ENCODE measurements at regions not wholly inside any gene's neighbourhood (a gene's known extent, or its start where the extent isn't known, plus 50 kb on each side); places are given as distances from the start of the nearest gene placed in this dataset.

GRCh38 chr3:184459355-184459754 lies 79.5 kb downstream of the CHRD start:
- Histone ChIP-seq H3K4me3 (no peak overlapping the region), H3K27me3 (ENCODE audit: low read depth) (peaks cover 4% of the 10 kb centered on the region), H3K4me1 (no peaks in the 10 kb centered on the region), H3K9me3 (no peaks in the 10 kb centered on the region), H3K36me3 (no peaks in the 10 kb centered on the region), H3K27ac (no peak overlapping the region)
- ATAC-seq: peak in 1 of 2 donors; percentile 11
- TF ChIP-seq, protein P1, sequence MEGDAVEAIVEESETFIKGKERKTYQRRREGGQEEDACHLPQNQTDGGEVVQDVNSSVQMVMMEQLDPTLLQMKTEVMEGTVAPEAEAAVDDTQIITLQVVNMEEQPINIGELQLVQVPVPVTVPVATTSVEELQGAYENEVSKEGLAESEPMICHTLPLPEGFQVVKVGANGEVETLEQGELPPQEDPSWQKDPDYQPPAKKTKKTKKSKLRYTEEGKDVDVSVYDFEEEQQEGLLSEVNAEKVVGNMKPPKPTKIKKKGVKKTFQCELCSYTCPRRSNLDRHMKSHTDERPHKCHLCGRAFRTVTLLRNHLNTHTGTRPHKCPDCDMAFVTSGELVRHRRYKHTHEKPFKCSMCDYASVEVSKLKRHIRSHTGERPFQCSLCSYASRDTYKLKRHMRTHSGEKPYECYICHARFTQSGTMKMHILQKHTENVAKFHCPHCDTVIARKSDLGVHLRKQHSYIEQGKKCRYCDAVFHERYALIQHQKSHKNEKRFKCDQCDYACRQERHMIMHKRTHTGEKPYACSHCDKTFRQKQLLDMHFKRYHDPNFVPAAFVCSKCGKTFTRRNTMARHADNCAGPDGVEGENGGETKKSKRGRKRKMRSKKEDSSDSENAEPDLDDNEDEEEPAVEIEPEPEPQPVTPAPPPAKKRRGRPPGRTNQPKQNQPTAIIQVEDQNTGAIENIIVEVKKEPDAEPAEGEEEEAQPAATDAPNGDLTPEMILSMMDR (IDR thresholded peaks at IDR 0.05): no peak
- no peak for DNase-seq
- intact Hi-C loops (cut with DNase I): no loop called here

GRCh38 chr3:184460276-184460675 lies 80.4 kb downstream of the CHRD start:
- Histone ChIP-seq H3K27ac (no peak overlapping the region), H3K4me1 (no peaks in the 10 kb centered on the region), H3K36me3 (no peaks in the 10 kb centered on the region), H3K4me3 (no peak overlapping the region), H3K27me3 (ENCODE audit: low read depth) (peaks cover 4% of the 10 kb centered on the region), H3K9me3 (no peaks in the 10 kb centered on the region)
- DNase-seq (no peak), ATAC-seq (no peak)
- intact Hi-C loops (cut with DNase I): no loop called here
- TF ChIP-seq, protein P1 (IDR thresholded peaks at IDR 0.05): no peak

GRCh38 chr3:184461219-184461618 lies 81.4 kb downstream of the CHRD start:
- DNase-seq (no peak), ATAC-seq (no peak)
- intact Hi-C loops (cut with DNase I): no loop called here
- Histone ChIP-seq H3K4me3 (no peak overlapping the region), H3K36me3 (no peaks in the 10 kb centered on the region), H3K27ac (no peak overlapping the region), H3K27me3 (ENCODE audit: low read depth) (peaks cover 4% of the 10 kb centered on the region), H3K4me1 (peaks cover 2% of the 10 kb centered on the region), H3K9me3 (no peaks in the 10 kb centered on the region)
- TF ChIP-seq, protein P1 (IDR thresholded peaks at IDR 0.05): no peak

GRCh38 chr3:184465883-184466412 lies 86.1 kb downstream of the CHRD start:
- H3K36me3 ChIP-seq: no peaks in the 10 kb centered on the region
- no peak for DNase-seq
- ATAC-seq: no peak
- H3K4me3 ChIP-seq: no peak overlapping the region
- intact Hi-C loops (cut with DNase I): no loop called here
- no peaks in the 10 kb centered on the region for H3K9me3 ChIP-seq
- no peak overlapping the region for H3K27ac ChIP-seq
- peaks cover 5% of the 10 kb centered on the region for H3K4me1 ChIP-seq
- TF ChIP-seq, protein P1 (IDR thresholded peaks at IDR 0.05): no peak
- peaks cover 10% of the 10 kb centered on the region for H3K27me3 ChIP-seq (ENCODE audit: low read depth)

DNA sequence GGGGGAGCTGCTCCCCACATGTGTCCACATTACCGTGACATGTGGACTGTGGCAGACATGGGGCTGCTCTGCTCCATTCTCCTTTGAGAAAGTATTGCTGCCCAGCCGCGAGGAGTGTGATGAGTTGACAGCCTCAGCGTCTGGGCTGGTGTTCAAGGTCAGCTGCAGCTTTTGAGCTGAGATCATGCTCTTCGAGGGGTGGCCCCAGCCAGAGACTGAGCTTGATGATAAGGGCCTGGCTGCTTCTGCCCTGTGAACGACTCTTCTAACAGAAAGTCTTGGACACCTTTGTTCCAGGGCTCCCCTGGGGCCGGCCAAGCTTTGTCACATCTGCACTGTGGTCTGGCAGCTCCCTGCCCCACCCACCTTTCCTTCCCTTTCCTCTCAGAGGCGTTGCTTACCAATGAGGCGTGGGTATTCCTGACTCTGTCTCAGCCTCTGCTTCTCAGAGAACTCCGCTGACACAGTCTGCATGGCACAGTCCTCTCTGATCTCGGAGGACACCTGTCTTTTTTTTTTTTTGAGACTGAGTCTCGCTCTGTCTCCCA lies 86.6 kb downstream of the CHRD start:
- intact Hi-C loops (cut with DNase I): no loop called here
- Histone ChIP-seq H3K27me3 (ENCODE audit: low read depth) (peaks cover 10% of the 10 kb centered on the region), H3K4me3 (no peak overlapping the region), H3K27ac (no peak overlapping the region), H3K9me3 (no peaks in the 10 kb centered on the region), H3K4me1 (peaks cover 5% of the 10 kb centered on the region), H3K36me3 (no peaks in the 10 kb centered on the region)
- TF ChIP-seq, protein P1 (IDR thresholded peaks at IDR 0.05): no peak
- ATAC-seq: peak in 1 of 2 donors; percentile 45
- no peak for DNase-seq

Measured in lower lobe of right lung (tissue), 2 donors.